AG20443 (cell line): ENCODE measurements at regions not wholly inside any gene's neighbourhood (a gene's known extent, or its start where the extent isn't known, plus 50 kb on each side); places are given as distances from the start of the nearest gene placed in this dataset.
"Not testable (repeated sequence)": the region's sequence is repeated elsewhere in the genome, so short reads cannot be mapped to it uniquely, and the experiment has no call there.

Source experiments
- DNase-seq: peaks from one replicate; pipeline ENCODE4 v3.0.0; 2012; ENCODE audit warnings: low spot score, mixed read lengths

DNA sequence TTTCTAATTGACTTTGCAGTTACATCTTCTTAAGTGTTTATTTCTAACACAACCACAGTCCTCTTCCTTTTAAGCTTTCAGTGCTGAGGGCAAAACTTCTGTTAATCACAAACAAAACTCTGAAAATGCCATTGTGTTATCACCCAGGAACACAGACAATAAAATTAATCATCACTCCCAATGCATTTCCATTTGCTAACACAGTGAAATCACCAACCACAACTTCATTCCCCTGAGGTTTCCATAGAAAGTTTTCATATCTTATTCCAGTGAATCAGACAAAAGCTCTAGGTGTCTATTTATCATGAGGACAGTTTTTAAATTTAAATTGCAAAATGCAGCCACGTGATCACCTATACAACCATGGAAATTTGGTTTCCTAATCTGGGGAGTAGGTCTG is 516.2 kb upstream of the TSPY4 start:
- DNase-seq = no peak

DNA sequence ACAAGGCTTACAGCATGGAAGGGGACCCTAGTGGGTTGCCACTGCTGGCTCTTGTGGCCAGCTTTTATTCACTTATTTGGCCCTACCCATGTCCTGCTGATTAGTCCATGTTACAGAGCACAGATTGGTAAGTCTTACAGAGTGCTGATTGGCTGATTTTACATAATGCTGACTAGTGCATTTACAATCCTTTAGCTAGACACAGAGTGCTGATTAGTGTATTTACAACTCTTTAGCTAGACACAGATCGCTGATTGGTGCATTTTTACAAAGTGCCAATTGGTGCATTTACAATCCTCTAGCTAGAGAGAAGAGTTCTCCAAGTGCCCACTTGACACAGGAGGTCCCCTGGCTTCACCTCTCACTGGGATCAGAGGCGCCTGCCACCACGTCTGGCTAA is 485.0 kb upstream of the TSPY4 start:
- DNase-seq = no peak

GRCh38 chrY:8888371-8888770 is 448.9 kb upstream of the TSPY4 start:
- no peak for DNase-seq

GRCh38 chrY:8897876-8898275 is 439.4 kb upstream of the TSPY4 start:
- no peak for DNase-seq

DNA sequence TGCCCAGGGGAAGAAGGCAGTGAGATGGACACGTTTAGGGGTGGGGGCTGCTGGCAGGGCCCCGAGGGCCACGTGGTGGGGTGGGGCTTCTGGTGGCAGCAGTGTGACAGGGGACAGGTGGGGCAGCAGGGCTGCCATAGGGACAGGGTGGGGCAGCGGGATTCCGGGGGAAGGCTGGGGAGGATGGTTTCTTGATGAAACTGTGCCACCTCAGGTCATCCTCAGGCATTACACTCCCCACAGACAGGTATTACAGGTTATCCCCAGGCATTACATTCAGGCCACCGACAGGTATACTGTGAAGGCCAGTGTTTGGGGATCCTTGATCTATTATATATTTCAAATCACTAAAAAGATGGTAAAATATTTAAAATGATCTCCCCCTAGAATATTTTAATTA is 432.1 kb upstream of the TSPY4 start:
- no peak for DNase-seq

- not testable (repeated sequence) for DNase-seq
Measured at GRCh38 chrY:8922576-8922975, 414.7 kb upstream of the TSPY4 start.
